ENCODE measurements at regions not wholly inside any gene's neighbourhood (a gene's known extent, or its start where the extent isn't known, plus 50 kb on each side); places are given as distances from the start of the nearest gene placed in this dataset.

DNA sequence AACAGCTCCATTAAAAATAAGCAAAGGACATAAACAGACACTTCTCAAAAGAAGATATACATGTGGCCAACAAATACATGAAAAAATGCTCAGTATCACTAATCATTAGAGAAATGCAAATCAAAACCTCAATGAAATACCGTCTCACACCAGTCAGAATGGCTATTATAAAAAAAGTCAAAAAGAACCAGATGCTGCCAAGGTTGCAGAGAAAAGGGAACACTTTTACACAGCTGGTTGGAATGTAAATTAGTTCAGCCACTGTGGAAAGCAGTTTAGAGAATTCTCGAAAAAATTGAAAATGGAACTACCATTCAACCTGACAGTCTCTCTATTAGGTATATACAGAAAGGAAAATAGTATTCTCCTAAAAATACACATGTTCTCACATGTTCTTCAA is 102.4 kb upstream of the FIBIN start:
- H3K27me3 Mint-ChIP-seq: no peaks in the 10 kb centered on the region
- H3K4me1 Mint-ChIP-seq: no peaks in the 10 kb centered on the region
- ATAC-seq (ENCODE audit: low read depth) (no peak), DNase-seq (no peak)
- H3K36me3 Mint-ChIP-seq: no peaks in the 10 kb centered on the region
- no peak overlapping the region for H3K4me3 Mint-ChIP-seq
- H3K27ac Mint-ChIP-seq: no peak overlapping the region
- H3K9me3 Mint-ChIP-seq: peaks cover 8% of the 10 kb centered on the region
- POLR2A ChIA-PET: no interaction called here

DNA sequence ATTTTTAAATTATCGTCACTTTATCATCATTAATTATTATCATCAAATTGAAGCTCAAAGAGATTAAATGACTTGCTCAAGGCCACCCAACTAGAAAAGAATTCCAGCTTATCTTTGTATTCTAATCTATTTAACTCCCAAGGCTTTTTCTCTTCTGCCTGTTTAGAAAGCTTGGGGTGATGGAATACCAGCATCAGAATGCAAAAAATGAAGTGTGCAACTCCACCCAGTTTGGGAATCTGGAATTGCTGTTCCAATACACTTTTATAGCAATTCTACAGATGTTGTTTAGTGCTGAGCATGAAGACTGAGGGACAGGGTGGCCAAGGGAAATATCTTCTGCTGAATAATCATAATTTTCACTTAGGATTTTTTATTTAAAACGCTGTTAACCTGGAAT is 97.2 kb upstream of the FIBIN start:
- H3K27ac Mint-ChIP-seq: no peak overlapping the region
- ATAC-seq (ENCODE audit: low read depth) (no peak), DNase-seq (no peak)
- no peaks in the 10 kb centered on the region for H3K36me3 Mint-ChIP-seq
- no peak overlapping the region for H3K4me3 Mint-ChIP-seq
- no peaks in the 10 kb centered on the region for H3K27me3 Mint-ChIP-seq
- POLR2A ChIA-PET: no interaction called here
- peaks cover 3% of the 10 kb centered on the region for H3K9me3 Mint-ChIP-seq
- no peaks in the 10 kb centered on the region for H3K4me1 Mint-ChIP-seq

DNA sequence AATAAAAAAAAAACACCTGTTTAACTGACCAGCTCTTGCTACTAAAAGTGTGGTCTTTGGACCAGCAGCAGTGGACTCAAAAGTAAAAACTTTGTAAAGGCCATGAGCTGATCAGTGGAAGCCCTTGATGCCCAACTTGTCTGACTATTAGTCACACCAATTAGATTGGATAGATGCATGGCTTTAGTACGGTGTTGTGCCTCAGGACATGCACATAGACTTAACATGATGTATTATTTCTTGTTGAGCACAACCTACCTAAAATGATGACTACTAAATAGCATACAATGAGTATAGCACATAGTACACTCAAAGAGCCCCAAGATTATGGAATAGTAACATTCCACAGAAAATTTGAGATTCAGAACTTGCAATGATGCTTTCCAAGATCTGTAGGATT is 95.1 kb upstream of the FIBIN start:
- H3K9me3 Mint-ChIP-seq: peaks cover 3% of the 10 kb centered on the region
- no peak overlapping the region for H3K4me3 Mint-ChIP-seq
- H3K27me3 Mint-ChIP-seq: no peaks in the 10 kb centered on the region
- DNase-seq: no peak
- POLR2A ChIA-PET: no interaction called here
- H3K36me3 Mint-ChIP-seq: no peaks in the 10 kb centered on the region
- no peaks in the 10 kb centered on the region for H3K4me1 Mint-ChIP-seq
- no peak overlapping the region for H3K27ac Mint-ChIP-seq
- ATAC-seq (ENCODE audit: low read depth): no peak

DNA sequence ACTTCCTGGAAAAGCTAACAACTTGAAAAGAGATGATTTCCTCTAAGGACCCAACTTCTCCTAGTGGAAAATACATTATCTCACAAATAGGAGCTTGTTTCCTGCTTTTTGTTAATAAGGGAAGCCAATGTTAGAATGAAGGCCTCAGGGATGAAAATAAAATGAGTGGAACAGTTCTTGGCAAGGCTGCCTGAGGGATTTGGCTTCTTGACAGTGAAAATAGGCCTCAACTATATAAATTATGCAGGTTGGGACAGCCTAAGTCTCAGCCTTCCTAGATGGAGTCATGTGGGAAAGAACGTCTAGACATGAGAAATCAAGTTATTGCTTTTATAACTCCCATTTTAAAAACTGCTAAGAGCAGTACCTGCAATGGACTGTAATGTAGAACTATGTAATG is 92.8 kb upstream of the FIBIN start:
- Mint-ChIP-seq H3K9me3 (no peaks in the 10 kb centered on the region), H3K27me3 (no peaks in the 10 kb centered on the region), H3K27ac (no peak overlapping the region), H3K36me3 (no peaks in the 10 kb centered on the region), H3K4me1 (no peaks in the 10 kb centered on the region), H3K4me3 (no peak overlapping the region)
- POLR2A ChIA-PET: no interaction called here
- no peak for DNase-seq
- ATAC-seq (ENCODE audit: low read depth): no peak

DNA sequence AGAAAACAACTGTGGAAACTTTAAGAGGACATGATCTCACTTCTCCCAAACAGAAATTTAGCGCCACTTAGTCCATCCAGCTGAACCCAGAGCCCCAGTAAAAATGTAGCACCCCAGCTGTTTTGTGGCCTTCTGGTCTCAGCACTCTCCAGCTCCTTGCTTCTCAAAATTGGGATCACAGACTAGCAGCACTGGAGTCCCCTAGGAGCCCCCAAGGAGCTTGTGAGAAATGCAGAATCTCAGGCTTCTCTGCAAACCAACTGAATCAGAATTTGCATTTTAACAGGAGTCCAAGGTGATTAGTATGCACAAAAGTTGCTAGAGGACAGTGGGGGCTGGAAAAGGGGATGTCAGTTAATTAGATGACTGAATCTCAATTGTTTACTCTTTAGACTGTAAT is 89.8 kb upstream of the FIBIN start:
- DNase-seq (no peak), ATAC-seq (ENCODE audit: low read depth) (no peak)
- Mint-ChIP-seq H3K4me1 (no peaks in the 10 kb centered on the region), H3K27me3 (no peaks in the 10 kb centered on the region), H3K4me3 (no peak overlapping the region), H3K9me3 (no peaks in the 10 kb centered on the region), H3K36me3 (no peaks in the 10 kb centered on the region), H3K27ac (no peak overlapping the region)
- POLR2A ChIA-PET: no interaction called here

DNA sequence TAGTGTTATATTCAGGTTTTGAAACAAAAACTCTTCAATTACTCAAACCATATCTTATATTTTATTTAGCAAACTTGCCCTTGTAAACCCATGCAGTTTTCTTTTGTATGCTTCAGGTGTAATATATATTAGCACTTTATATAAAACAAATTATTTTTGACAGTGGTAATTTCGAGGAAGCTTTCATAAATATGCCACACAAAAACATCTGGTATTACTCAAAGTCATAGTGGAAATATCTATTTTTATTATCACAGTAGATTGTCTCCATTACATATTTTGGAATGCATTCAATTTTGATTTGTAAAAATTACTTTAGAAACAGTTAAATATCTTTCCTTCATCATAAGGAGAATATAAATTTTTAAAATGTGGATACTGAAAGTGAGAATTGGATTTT is 89.1 kb upstream of the FIBIN start:
- Mint-ChIP-seq H3K9me3 (no peaks in the 10 kb centered on the region), H3K4me3 (no peak overlapping the region), H3K27ac (no peak overlapping the region), H3K36me3 (no peaks in the 10 kb centered on the region), H3K27me3 (no peaks in the 10 kb centered on the region), H3K4me1 (no peaks in the 10 kb centered on the region)
- ATAC-seq (ENCODE audit: low read depth) (no peak), DNase-seq (no peak)
- POLR2A ChIA-PET: no interaction called here

DNA sequence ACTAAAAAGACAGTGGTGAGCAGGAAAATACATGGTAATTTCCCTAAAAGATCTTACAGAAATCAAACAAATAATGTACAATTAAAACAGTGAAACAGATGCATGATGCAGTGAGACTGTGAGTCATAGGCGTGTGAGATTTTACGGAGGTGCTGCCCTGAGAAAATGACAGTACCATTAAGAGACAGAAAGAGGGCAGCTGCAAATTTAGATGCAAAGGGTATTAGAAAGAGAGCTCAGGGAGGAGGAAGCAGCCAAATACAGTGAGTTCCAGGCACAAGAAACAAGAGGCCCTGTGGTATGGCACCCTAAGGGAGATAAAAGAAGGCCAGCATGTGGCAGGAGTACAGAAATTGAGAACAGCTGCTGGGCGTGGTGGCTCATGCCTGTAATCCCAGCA is 88.5 kb upstream of the FIBIN start:
- H3K27me3 Mint-ChIP-seq: no peaks in the 10 kb centered on the region
- no peaks in the 10 kb centered on the region for H3K9me3 Mint-ChIP-seq
- no peak overlapping the region for H3K4me3 Mint-ChIP-seq

DNA sequence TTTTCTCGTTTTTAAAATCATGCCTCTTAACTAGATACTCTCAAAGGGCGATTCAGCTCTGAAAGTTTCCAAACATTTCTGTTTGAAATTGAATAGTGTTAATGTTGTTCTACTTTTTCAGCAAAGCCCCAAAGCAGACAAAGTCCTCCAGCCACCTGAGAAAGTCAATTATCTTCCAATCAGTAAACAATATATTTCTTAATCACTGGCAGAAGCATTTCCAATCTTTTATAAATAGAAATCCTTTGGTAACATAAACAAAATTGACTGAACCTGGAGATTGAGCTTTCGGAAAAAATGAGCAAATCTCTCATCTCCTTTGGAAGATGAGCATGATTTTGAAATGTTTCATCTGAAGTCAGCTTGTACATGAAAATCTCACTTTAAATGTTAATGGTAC is 84.4 kb upstream of the FIBIN start:
- DNase-seq (no peak), ATAC-seq (ENCODE audit: low read depth) (no peak)
- Mint-ChIP-seq H3K27ac (no peak overlapping the region), H3K4me1 (no peaks in the 10 kb centered on the region), H3K9me3 (no peaks in the 10 kb centered on the region), H3K36me3 (no peaks in the 10 kb centered on the region), H3K4me3 (no peak overlapping the region), H3K27me3 (no peaks in the 10 kb centered on the region)
- POLR2A ChIA-PET: no interaction called here

More for the DNA sequence above, 88.5 kb upstream of the FIBIN start:
- H3K4me1 Mint-ChIP-seq: no peaks in the 10 kb centered on the region
- no peak for ATAC-seq (ENCODE audit: low read depth)
- H3K27ac Mint-ChIP-seq: no peak overlapping the region
- DNase-seq: no peak
- POLR2A ChIA-PET: no interaction called here
- H3K36me3 Mint-ChIP-seq: no peaks in the 10 kb centered on the region

DNA sequence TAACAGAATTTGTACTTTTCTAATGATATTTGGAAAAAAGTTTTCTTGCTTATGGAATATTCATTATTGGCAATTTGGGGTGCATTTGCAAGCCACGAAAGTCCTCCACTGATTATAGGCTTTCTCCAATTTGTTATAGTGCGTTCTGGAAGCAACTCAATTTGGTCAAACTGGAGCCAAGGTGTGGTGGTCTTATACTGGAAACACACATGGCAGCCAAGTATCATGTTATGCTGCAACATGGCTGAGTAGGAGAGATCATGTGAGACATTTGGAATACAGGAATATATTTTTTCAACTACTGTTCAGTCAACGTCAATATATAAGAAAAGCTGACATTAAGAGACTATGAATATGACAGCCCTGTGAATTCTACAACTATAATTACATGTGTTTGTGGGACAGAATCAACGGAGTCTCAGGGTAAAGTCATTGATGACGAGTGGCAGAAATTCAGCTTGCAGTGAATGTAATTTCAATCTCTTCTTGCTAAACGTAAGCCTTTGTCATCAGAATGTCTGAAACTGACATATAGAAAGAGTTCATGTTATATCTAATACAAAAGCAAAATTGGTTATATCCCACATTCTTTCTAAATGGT is 83.8 kb upstream of the FIBIN start:
- ATAC-seq (ENCODE audit: low read depth): no peak
- Mint-ChIP-seq H3K9me3 (no peaks in the 10 kb centered on the region), H3K36me3 (no peaks in the 10 kb centered on the region), H3K4me3 (no peak overlapping the region), H3K27me3 (no peaks in the 10 kb centered on the region), H3K27ac (no peak overlapping the region), H3K4me1 (no peaks in the 10 kb centered on the region)
- POLR2A ChIA-PET: no interaction called here
- no peak for DNase-seq

DNA sequence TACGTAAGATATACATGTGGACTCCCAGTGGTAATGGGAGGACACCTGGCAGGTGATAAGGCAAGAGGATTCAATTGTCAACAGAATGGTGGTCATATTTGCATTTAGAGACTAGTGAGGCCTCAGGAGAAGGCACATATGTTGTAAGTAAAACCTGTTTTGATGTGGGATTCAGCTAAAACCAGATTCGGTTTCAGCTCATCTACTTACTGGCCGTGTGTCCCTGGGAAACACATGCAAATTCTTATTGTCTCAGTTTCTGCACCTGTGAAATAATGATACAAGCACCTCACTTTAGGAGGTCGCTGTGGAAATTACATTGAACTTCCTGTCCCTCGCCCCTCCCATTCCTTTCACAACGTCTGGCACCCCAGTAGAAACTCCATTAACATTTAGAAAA is 78.9 kb upstream of the FIBIN start:
- no peak for DNase-seq
- no peak overlapping the region for H3K4me3 Mint-ChIP-seq
- H3K4me1 Mint-ChIP-seq: no peaks in the 10 kb centered on the region
- peaks cover 2% of the 10 kb centered on the region for H3K9me3 Mint-ChIP-seq
- H3K27me3 Mint-ChIP-seq: no peaks in the 10 kb centered on the region
- no peaks in the 10 kb centered on the region for H3K36me3 Mint-ChIP-seq
- H3K27ac Mint-ChIP-seq: no peak overlapping the region
- ATAC-seq (ENCODE audit: low read depth): no peak
- POLR2A ChIA-PET: no interaction called here

DNA sequence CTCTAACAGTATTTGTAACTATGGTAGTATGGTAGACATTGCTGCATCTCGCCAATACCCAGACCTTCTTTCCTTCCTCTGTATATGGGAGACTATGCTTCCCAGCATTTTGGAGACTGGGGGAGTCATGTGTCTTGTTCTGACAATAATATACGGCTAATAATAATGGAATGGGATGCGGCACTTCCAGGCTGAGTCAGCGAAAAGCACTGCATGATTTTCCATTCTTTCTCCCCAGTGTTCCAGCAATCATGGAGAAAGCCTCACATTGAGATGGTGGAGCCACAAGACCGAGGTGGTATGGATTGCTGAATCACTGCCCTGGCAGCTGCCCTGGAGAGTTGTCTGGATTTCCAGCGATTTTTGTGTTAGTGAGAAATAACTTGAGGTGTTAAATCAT is 77.1 kb upstream of the FIBIN start:
- Mint-ChIP-seq H3K27ac (no peak overlapping the region), H3K36me3 (no peaks in the 10 kb centered on the region), H3K27me3 (no peaks in the 10 kb centered on the region), H3K4me1 (no peaks in the 10 kb centered on the region), H3K9me3 (peaks cover 2% of the 10 kb centered on the region), H3K4me3 (no peak overlapping the region)
- DNase-seq (no peak), ATAC-seq (ENCODE audit: low read depth) (no peak)
- POLR2A ChIA-PET: no interaction called here

DNA sequence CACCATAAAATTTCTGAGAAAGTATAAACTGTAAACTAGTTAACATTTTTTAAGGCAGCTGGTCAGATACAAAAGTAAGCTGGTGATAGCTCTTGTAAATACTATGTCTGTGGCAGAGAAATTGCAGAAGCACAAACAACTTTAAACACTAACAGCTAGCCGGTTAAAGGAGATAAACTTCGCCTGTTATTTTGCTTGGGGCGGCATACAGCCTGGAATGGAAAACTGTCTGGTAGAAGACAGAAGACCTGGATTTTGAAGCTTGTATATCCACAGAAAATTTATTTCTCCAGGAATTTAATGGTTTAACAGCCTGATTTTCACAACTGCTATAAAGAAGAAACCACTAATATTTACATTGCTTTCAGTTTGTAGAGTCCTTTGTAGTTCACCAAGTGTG is 65.3 kb upstream of the FIBIN start:
- Mint-ChIP-seq H3K9me3 (peaks cover 1% of the 10 kb centered on the region), H3K4me1 (no peaks in the 10 kb centered on the region), H3K4me3 (no peak overlapping the region), H3K27ac (no peak overlapping the region), H3K27me3 (no peaks in the 10 kb centered on the region), H3K36me3 (no peaks in the 10 kb centered on the region)
- POLR2A ChIA-PET: no interaction called here
- no peak for DNase-seq
- no peak for ATAC-seq (ENCODE audit: low read depth)

DNA sequence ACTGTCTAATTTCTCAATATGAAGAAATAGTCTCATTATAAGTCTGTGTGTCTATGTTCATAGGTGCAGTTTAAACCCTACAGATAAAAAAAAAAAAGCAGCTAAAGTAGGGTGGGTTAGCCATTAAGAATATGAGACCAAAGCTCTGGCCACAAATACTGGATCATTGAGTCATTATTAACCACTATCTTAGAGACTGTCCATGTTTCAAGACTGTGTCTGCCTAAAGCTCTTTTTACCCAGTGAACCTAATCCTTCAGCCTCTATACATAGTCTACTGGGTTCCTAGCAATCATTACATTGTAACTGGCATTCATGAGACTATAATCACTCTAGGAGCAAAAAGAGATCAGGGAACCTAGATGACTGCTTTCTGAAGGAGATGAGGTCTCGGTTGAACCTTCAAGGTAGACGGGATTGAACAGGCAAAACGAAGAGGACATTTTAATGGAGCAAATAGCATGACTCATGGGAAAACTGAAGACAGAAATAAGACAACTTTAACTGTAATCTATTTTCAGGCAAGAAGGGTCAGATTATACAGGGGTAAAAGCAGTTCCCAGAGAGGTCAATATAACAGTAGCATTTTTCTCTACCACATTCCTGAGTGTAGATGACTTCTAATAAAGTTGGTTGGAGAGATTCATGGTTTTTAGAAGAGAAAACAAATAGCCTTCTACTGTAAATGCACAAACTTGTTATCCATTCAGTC is 64.0 kb upstream of the FIBIN start:
- H3K4me1 Mint-ChIP-seq: no peaks in the 10 kb centered on the region
- POLR2A ChIA-PET: no interaction called here
- peaks cover 1% of the 10 kb centered on the region for H3K9me3 Mint-ChIP-seq
- no peaks in the 10 kb centered on the region for H3K27me3 Mint-ChIP-seq
- no peaks in the 10 kb centered on the region for H3K36me3 Mint-ChIP-seq
- H3K27ac Mint-ChIP-seq: no peak overlapping the region
- no peak for ATAC-seq (ENCODE audit: low read depth)
- H3K4me3 Mint-ChIP-seq: no peak overlapping the region
- DNase-seq: no peak

DNA sequence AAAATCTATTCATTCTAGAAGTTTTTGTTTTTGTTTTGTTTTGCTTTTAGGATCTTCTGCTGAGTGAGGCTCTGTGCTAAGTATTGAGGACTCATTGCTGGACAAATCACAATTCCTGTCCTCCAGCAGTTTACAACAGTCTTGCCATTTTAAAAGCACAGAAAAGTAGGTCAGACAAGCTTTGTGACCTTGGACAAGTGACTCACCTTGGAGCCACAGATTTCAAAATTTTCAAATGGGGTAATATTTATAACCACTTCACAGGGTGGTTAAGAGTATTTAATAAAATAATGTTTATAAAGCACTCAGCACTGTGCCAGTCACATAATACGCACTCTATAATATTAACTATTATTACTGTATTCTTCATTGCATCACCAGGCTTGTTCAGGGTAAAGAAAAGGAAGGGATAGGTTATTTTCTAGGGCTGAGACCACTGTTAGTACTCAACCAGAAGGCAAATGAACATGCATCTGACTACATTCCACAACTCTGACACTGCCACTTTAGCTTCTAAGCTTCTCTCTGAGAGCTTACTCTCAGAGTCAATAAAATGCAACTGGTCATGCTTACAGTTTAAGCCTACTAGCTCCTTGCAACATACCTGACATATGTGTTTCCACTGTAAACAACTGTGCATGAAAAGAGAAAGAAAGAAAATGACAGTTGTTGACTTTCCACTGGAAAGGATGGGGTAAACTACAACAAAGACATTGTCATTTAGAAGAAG is 63.2 kb upstream of the FIBIN start:
- H3K9me3 Mint-ChIP-seq: peaks cover 1% of the 10 kb centered on the region
- H3K36me3 Mint-ChIP-seq: no peaks in the 10 kb centered on the region
- H3K27ac Mint-ChIP-seq: no peak overlapping the region
- H3K4me3 Mint-ChIP-seq: no peak overlapping the region
- H3K4me1 Mint-ChIP-seq: no peaks in the 10 kb centered on the region
- POLR2A ChIA-PET: no interaction called here
- ATAC-seq (ENCODE audit: low read depth) (no peak), DNase-seq (no peak)
- no peaks in the 10 kb centered on the region for H3K27me3 Mint-ChIP-seq
